SK-N-SH (cell line): ENCODE measurements at regions not wholly inside any gene's neighbourhood (a gene's known extent, or its start where the extent isn't known, plus 50 kb on each side); places are given as distances from the start of the nearest gene placed in this dataset.

ENCODE experiments used
- CTCF ChIA-PET: fragments of 300-600, 350-600 bp; formaldehyde crosslinking; extraction: SDS; loops from one replicate; lab custom pipeline; 2021; lab: Yijun Ruan, JAX
- POLR2A ChIA-PET: fragments of 350-600 bp; sonication (Branson Sonifier 250); formaldehyde crosslinking; extraction: SDS; loops from one replicate; lab custom pipeline; 2020; ENCODE audit warnings: antibody characterized with exemption, inconsistent platforms; lab: Yijun Ruan, JAX
- DNase-seq: peaks from one replicate; pipeline ENCODE4 v3.0.0; 2012
- H2AFZ ChIP-seq: fragments of 200-600 bp; sonication (generic); 2 replicates; pipeline ENCODE4 v1.8.1; 2016; ENCODE audit warnings: antibody characterized with exemption, mild to moderate bottlenecking, low read depth
- H3F3A ChIP-seq: fragments of 200-600 bp; sonication (generic); replicated peaks from 2 replicates; pipeline ENCODE3; 2016; ENCODE audit warnings: antibody characterized with exemption, mild to moderate bottlenecking; ENCODE audit not compliant: insufficient read depth
- H3K27ac ChIP-seq, 2 experiments: fragments of 200-500 bp in 1 of 2; fragments of 200-600 bp in 1 of 2; sonication (Bioruptor generic) in 1 of 2; sonication (generic), shearing (Covaris generic) in 1 of 2; 2 replicates each; pipeline versions ENCODE4 v1.5.1 to v1.6.1; 2014 to 2016; ENCODE audit warnings: low read depth in 2 of 2, inconsistent platforms in 1 of 2, low read length in 1 of 2, mild to moderate bottlenecking in 1 of 2, mixed read lengths in 1 of 2
- H3K27me3 ChIP-seq: fragments of 200-600 bp; sonication (generic), shearing (Covaris generic); 2 replicates; pipeline ENCODE4 v1.6.1; 2016; ENCODE audit warnings: mixed run types; ENCODE audit not compliant: insufficient read depth
- H3K36me3 ChIP-seq, 2 experiments: fragments of 200-500 bp in 1 of 2; fragments of 200-600 bp in 1 of 2; sonication (Bioruptor generic) in 1 of 2; sonication (generic) in 1 of 2; replicated peaks in 1 of 2; 2 replicates each; pipeline versions ENCODE3 to v1.5.1; 2014 to 2016; ENCODE audit warnings: low read length in 1 of 2, mild to moderate bottlenecking in 1 of 2; ENCODE audit not compliant: insufficient read depth in 2 of 2, control insufficient read depth in 1 of 2
- H3K4me1 ChIP-seq, 2 experiments: fragments of 200-500 bp in 1 of 2; fragments of 200-600 bp in 1 of 2; sonication (Bioruptor generic) in 1 of 2; sonication (generic), shearing (Covaris generic) in 1 of 2; 2 replicates each; pipeline versions ENCODE4 v1.5.1 to v1.6.1; 2014 to 2016; ENCODE audit warnings: low read depth in 1 of 2, low read length in 1 of 2, mixed run types in 1 of 2; ENCODE audit not compliant: insufficient read depth in 2 of 2, control insufficient read depth in 1 of 2
- H3K4me2 ChIP-seq: fragments of 200-600 bp; sonication (generic), shearing (Covaris generic); 2 replicates; pipeline ENCODE4 v1.6.1; 2017; ENCODE audit warnings: mixed run types
- H3K4me3 ChIP-seq, 2 experiments: fragments of 200-500 bp in 1 of 2; fragments of 200-600 bp in 1 of 2; sonication (Bioruptor generic) in 1 of 2; sonication (generic), shearing (Covaris generic) in 1 of 2; 2 replicates each; pipeline versions ENCODE4 v1.5.1 to v1.8.1; 2014 to 2016; ENCODE audit warnings: low read depth in 2 of 2, inconsistent platforms in 1 of 2, low read length in 1 of 2, mild to moderate bottlenecking in 1 of 2, mixed read lengths in 1 of 2, moderate library complexity in 1 of 2
- H3K79me2 ChIP-seq: fragments of 200-600 bp; sonication (generic); 2 replicates; pipeline ENCODE4 v1.8.1; 2017; ENCODE audit warnings: mild to moderate bottlenecking; ENCODE audit not compliant: insufficient read depth
- H3K9ac ChIP-seq: fragments of 200-600 bp; sonication (generic); 2 replicates; pipeline ENCODE4 v1.6.1; 2017; ENCODE audit warnings: mixed run types
- H3K9me2 ChIP-seq: fragments of 200-600 bp; sonication (generic); 2 replicates; pipeline ENCODE4 v1.6.1; 2017; ENCODE audit warnings: mixed run types
- H3K9me3 ChIP-seq: fragments of 200-600 bp; sonication (generic); 2 replicates; pipeline ENCODE4 v1.6.1; 2017; ENCODE audit warnings: mixed run types, mild to moderate bottlenecking, moderate library complexity
- H4K20me1 ChIP-seq: fragments of 200-600 bp; sonication (generic); 2 replicates; pipeline ENCODE4 v1.6.1; 2017; ENCODE audit warnings: mild to moderate bottlenecking, mixed run types; ENCODE audit not compliant: insufficient read depth
- CHD2 ChIP-seq: fragments of 150-350 bp; IDR thresholded peaks from 2 replicates; pipeline ENCODE4 v1.6.1; 2018; ENCODE audit warnings: low read length; ENCODE audit not compliant: partially characterized antibody
- CTCF ChIP-seq: fragments of 200-600 bp; sonication (generic); IDR thresholded peaks from 2 replicates; pipeline ENCODE4 v1.6.1; 2017; ENCODE audit warnings: antibody characterized with exemption, mild to moderate bottlenecking, moderate library complexity
- EZH2phosphoT487 ChIP-seq: fragments of 200-600 bp; sonication (generic); IDR thresholded peaks from 2 replicates; pipeline ENCODE4 v1.6.1; 2017; ENCODE audit warnings: low read depth, mixed run types, mild to moderate bottlenecking, antibody characterized with exemption, moderate library complexity, borderline replicate concordance
- FOSL2 ChIP-seq: IDR thresholded peaks from 2 replicates; pipeline ENCODE4 v1.4.0; 2012; ENCODE audit warnings: low read depth, mild to moderate bottlenecking, moderate library complexity, borderline replicate concordance
- FOXJ3 ChIP-seq: sonication (generic); formaldehyde crosslinking; IDR thresholded peaks from 2 replicates; pipeline ENCODE4 v1.5.1; 2020; ENCODE audit warnings: mild to moderate bottlenecking, missing genetic modification reagents
- GABPA ChIP-seq: IDR thresholded peaks from 2 replicates; pipeline ENCODE4 v1.4.0; 2012; ENCODE audit warnings: low read depth, mild to moderate bottlenecking
- GATA2 ChIP-seq: sonication (generic); formaldehyde crosslinking; IDR thresholded peaks from 2 replicates; pipeline ENCODE4 v1.5.0; 2020; ENCODE audit warnings: mild to moderate bottlenecking, missing genetic modification reagents
- JUND ChIP-seq: IDR thresholded peaks from 2 replicates; pipeline ENCODE4 v1.4.0; 2012
- MXI1 ChIP-seq: IDR thresholded peaks from 2 replicates; pipeline ENCODE4 v1.6.1; 2012; ENCODE audit warnings: mild to moderate bottlenecking, low read depth, low read length, improper control_type of control experiment
- NRF1 ChIP-seq: IDR thresholded peaks from 2 replicates; pipeline ENCODE4 v1.6.1; 2012; ENCODE audit warnings: low read depth, mild to moderate bottlenecking, low read length
- POLR2AphosphoS5 ChIP-seq: IDR thresholded peaks from 2 replicates; pipeline ENCODE4 v1.6.1; 2012; ENCODE audit warnings: low read depth, low read length
- RAD21 ChIP-seq: IDR thresholded peaks from 2 replicates; pipeline ENCODE4 v1.6.1; 2012; ENCODE audit warnings: mild to moderate bottlenecking, low read length
- RCOR1 ChIP-seq: fragments of 150-350 bp; IDR thresholded peaks from 2 replicates; pipeline ENCODE4 v1.6.1; 2017; ENCODE audit warnings: antibody characterized with exemption, low read length
- RFX5 ChIP-seq: IDR thresholded peaks from 2 replicates; pipeline ENCODE4 v1.6.1; 2012; ENCODE audit warnings: mild to moderate bottlenecking, improper control_type of control experiment, low read length
- RXRA ChIP-seq: IDR thresholded peaks from 2 replicates; pipeline ENCODE4 v1.4.0; 2012; ENCODE audit warnings: low read depth, mild to moderate bottlenecking, borderline replicate concordance
- SIN3A ChIP-seq: IDR thresholded peaks from 2 replicates; pipeline ENCODE4 v1.6.1; 2012; ENCODE audit warnings: low read depth, mild to moderate bottlenecking, low read length, moderate library complexity, borderline replicate concordance
- TAF1 ChIP-seq: IDR thresholded peaks from 2 replicates; pipeline ENCODE4 v1.6.1; 2012; ENCODE audit warnings: low read depth, mild to moderate bottlenecking, low read length, moderate library complexity, borderline replicate concordance
- TCF12 ChIP-seq: IDR thresholded peaks from 2 replicates; pipeline ENCODE4 v1.4.0; 2012
- TEAD4 ChIP-seq: IDR thresholded peaks from 2 replicates; pipeline ENCODE4 v1.4.0; 2012; ENCODE audit warnings: mild to moderate bottlenecking, borderline replicate concordance; ENCODE audit not compliant: insufficient read depth
- YY1 ChIP-seq: IDR thresholded peaks from 2 replicates; pipeline ENCODE4 v1.4.0; 2012; ENCODE audit warnings: low read depth, mild to moderate bottlenecking
- WGBS: methylation state at CpG from one replicate; pipeline ENCODE4 v1.1.6; 2017; ENCODE audit warnings: low lambda C conversion rate; 5-methylcytosine and 5-hydroxymethylcytosine counted together
- TF ChIP-seq, protein P1 (sequence below): fragments of 150-350 bp; IDR thresholded peaks from 2 replicates; pipeline ENCODE4 v1.6.1; 2016; ENCODE audit warnings: mild to moderate bottlenecking, low read depth, low read length
- TF ChIP-seq, protein P2 (sequence below): IDR thresholded peaks from 2 replicates; pipeline ENCODE4 v1.4.0; 2012; ENCODE audit warnings: low read depth, borderline replicate concordance
- TF ChIP-seq, protein P3 (sequence below): IDR thresholded peaks from 2 replicates; pipeline ENCODE4; 2012

DNA sequence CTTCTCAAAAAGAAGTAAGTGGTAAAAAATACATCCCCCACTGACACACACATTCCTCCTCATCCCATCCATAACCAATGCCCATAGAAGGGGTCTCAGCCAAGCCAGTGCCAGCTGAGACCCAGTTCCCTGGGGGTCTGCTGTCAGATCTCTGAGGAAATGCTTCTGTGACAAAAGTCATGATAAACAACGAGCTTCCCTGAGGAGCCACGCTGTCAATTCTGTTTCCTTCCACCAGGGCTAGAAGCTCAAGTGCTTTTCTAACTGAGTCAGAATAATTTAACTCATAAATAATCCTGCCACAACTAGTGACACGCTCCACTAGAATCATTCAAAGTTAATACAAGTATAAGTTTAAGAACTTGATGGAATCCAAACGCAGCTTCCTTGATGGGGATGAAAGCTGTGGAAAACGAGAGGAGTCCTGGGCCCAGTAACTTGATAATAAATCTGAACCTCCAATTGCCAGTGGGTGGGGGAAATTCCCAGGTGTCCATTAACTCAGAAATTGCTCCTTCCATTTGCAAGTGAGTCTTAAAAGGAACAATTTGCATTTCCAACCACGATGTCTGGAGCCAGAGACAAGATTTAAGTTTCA lies 348.7 kb upstream of the LMCD1 start:
- Histone ChIP-seq H3K9ac (no peak overlapping the region), H3K27ac (no peak overlapping the region), H2AFZ (no peak overlapping the region), H3K4me2 (no peak overlapping the region), H3K4me3 (no peak overlapping the region), H3K27me3 (no peaks in the 10 kb centered on the region), H4K20me1 (no peaks in the 10 kb centered on the region), H3K4me1 (peaks cover 0 to 7% of the 10 kb centered on the region in 2 experiments; a peak in 2 of 4 replicates), H3F3A (no peaks in the 10 kb centered on the region), H3K36me3 (no peaks in the 10 kb centered on the region), H3K9me3 (no peaks in the 10 kb centered on the region), H3K79me2 (no peaks in the 10 kb centered on the region), H3K9me2 (no peaks in the 10 kb centered on the region)
- TF ChIP-seq CTCF (no peak), RFX5 (no peak), TAF1 (no peak), RXRA (no peak), TEAD4 (no peak), GATA2 (CRISPR knock-in tag) (no peak), GABPA (no peak), TCF12 (no peak), FOXJ3 (no peak), POLR2AphosphoS5 (no peak), RCOR1 (no peak), FOSL2 (no peak), CHD2 (no peak), SIN3A (no peak), YY1 (no peak), JUND (no peak)
- TF ChIP-seq, protein P1, sequence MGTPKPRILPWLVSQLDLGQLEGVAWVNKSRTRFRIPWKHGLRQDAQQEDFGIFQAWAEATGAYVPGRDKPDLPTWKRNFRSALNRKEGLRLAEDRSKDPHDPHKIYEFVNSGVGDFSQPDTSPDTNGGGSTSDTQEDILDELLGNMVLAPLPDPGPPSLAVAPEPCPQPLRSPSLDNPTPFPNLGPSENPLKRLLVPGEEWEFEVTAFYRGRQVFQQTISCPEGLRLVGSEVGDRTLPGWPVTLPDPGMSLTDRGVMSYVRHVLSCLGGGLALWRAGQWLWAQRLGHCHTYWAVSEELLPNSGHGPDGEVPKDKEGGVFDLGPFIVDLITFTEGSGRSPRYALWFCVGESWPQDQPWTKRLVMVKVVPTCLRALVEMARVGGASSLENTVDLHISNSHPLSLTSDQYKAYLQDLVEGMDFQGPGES: no peak
- ChIA-PET POLR2A (no interaction called here), CTCF (interaction anchor here (1.1 to 1.7 kb wide), 2 partner anchors 10 to 264 kb away, joined by 3 to 5 read pairs; no protein-coding TSS in a partner anchor)
- DNase-seq: no peak
- 29% methylated on average over 6 of the region's 6 CpGs for WGBS

- CTCF ChIA-PET: interaction anchor here (1.7 kb wide), 1 partner anchor 11 kb away, joined by 5 read pairs; no protein-coding TSS in a partner anchor
- no peak for TF ChIP-seq NRF1
- no peak for TF ChIP-seq GATA2 (CRISPR knock-in tag)
- no peak for TF ChIP-seq SIN3A
- TF ChIP-seq, protein P2, sequence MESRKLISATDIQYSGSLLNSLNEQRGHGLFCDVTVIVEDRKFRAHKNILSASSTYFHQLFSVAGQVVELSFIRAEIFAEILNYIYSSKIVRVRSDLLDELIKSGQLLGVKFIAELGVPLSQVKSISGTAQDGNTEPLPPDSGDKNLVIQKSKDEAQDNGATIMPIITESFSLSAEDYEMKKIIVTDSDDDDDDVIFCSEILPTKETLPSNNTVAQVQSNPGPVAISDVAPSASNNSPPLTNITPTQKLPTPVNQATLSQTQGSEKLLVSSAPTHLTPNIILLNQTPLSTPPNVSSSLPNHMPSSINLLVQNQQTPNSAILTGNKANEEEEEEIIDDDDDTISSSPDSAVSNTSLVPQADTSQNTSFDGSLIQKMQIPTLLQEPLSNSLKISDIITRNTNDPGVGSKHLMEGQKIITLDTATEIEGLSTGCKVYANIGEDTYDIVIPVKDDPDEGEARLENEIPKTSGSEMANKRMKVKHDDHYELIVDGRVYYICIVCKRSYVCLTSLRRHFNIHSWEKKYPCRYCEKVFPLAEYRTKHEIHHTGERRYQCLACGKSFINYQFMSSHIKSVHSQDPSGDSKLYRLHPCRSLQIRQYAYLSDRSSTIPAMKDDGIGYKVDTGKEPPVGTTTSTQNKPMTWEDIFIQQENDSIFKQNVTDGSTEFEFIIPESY: no peak
- no peak for TF ChIP-seq RAD21
- TF ChIP-seq TAF1: no peak
- TF ChIP-seq MXI1: no peak
- no peak for TF ChIP-seq EZH2phosphoT487
- TF ChIP-seq, protein P3, sequence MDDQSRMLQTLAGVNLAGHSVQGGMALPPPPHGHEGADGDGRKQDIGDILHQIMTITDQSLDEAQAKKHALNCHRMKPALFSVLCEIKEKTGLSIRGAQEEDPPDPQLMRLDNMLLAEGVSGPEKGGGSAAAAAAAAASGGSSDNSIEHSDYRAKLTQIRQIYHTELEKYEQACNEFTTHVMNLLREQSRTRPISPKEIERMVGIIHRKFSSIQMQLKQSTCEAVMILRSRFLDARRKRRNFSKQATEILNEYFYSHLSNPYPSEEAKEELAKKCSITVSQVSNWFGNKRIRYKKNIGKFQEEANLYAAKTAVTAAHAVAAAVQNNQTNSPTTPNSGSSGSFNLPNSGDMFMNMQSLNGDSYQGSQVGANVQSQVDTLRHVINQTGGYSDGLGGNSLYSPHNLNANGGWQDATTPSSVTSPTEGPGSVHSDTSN: no peak
- TF ChIP-seq RCOR1: no peak
- TF ChIP-seq, protein P1: no peak
These were observed 347.8 kb upstream of the LMCD1 start for GRCh38 chr3:8153800-8154199.

More at GRCh38 chr3:8153800-8154199, 347.8 kb upstream of the LMCD1 start:
- Histone ChIP-seq H3K36me3 (no peaks in the 10 kb centered on the region), H3K27me3 (no peaks in the 10 kb centered on the region), H3K9ac (no peak overlapping the region), H4K20me1 (no peaks in the 10 kb centered on the region), H2AFZ (no peak overlapping the region), H3K9me3 (no peaks in the 10 kb centered on the region), H3K27ac (no peak overlapping the region), H3K79me2 (no peaks in the 10 kb centered on the region), H3K9me2 (no peaks in the 10 kb centered on the region), H3K4me3 (no peak overlapping the region), H3F3A (no peaks in the 10 kb centered on the region), H3K4me2 (no peak overlapping the region), H3K4me1 (peaks cover 0 to 7% of the 10 kb centered on the region in 2 experiments; a peak in 2 of 4 replicates)
- DNase-seq: no peak
- POLR2A ChIA-PET: no interaction called here
